ENCODE measurements at regions not wholly inside any gene's neighbourhood (a gene's known extent, or its start where the extent isn't known, plus 50 kb on each side); places are given as distances from the start of the nearest gene placed in this dataset.

DNA sequence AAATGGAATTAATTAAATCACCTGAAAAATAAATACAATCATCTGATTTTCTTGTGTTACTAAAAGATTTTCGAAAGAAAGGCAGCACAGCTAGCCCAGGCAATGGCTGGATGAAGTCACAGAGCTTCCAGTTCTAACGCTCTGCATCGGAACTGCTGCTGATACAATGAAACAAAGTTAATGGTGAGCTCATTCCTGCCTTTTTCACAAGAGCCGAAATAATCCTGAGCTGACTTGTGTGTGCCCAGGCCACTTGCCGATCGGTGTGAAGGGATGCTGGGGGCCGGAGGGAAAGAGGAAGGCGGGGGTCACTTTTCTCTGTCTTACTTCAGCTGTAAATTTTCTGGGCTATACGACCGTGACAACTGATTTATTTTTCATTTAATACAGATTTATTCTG lies 149.5 kb downstream of the INO80D start:
- no peak for TF ChIP-seq NFRKB (IDR thresholded peaks at IDR 0.05)
- no peak for TF ChIP-seq HDGF (IDR thresholded peaks at IDR 0.05; ENCODE audit: borderline replicate concordance)
- no peak for TF ChIP-seq ARNT (IDR thresholded peaks at IDR 0.05)
- no peak for TF ChIP-seq FOXK2 (IDR thresholded peaks at IDR 0.05)
- TF ChIP-seq SUZ12 (IDR thresholded peaks at IDR 0.05) = no peak
- TF ChIP-seq ELF4 (IDR thresholded peaks at IDR 0.05) = no peak
- TF ChIP-seq, protein P1, sequence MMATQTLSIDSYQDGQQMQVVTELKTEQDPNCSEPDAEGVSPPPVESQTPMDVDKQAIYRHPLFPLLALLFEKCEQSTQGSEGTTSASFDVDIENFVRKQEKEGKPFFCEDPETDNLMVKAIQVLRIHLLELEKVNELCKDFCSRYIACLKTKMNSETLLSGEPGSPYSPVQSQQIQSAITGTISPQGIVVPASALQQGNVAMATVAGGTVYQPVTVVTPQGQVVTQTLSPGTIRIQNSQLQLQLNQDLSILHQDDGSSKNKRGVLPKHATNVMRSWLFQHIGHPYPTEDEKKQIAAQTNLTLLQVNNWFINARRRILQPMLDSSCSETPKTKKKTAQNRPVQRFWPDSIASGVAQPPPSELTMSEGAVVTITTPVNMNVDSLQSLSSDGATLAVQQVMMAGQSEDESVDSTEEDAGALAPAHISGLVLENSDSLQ (IDR thresholded peaks at IDR 0.05) = no peak
- TF ChIP-seq SP1 (IDR thresholded peaks at IDR 0.05) = no peak
